GM21825 (cell line): ENCODE measurements at regions not wholly inside any gene's neighbourhood (a gene's known extent, or its start where the extent isn't known, plus 50 kb on each side); places are given as distances from the start of the nearest gene placed in this dataset.
"Not testable (repeated sequence)": the region's sequence is repeated elsewhere in the genome, so short reads cannot be mapped to it uniquely, and the experiment has no call there.

Experiments
- ATAC-seq: cut with Tn5 transposase; IDR thresholded peaks from one replicate; pipeline ENCODE4 v1.9.1; 2021; ENCODE audit warnings: mild to moderate bottlenecking, moderate library complexity; ENCODE audit not compliant: unreplicated experiment

DNA sequence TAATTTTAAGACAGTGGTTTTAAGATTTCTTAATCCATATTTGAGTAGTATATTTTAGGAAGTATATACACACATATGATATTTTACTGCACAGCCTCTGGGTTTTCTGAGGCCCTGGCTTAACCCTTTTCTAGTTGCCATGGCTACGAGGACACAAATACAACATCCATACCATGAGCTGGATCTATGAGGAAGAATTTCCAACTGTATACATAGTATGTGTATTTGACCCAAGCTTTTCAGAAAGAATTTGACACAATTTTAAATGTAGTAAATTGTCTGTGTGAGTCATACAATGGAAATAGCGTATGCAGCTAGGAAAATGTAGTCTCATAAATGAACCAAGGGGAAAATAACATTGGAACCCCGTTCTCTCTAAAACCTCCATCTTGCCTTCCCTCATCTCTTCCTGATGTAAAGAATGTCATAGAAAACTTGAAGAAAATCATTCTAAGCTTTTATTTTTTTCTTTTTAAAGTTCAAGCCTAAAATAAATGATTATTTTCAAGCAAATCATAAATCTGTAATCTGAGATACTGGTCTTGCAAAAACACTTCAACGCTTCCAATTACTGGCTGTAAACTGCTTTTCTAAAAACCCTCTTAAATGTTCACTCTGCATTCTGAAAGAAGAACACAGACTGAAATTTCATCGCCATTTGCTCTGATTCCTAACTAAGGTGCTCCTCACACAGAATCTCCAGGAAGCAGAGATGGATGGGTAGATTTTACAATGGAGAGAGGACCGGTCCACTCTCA, 172.4 kb downstream of the LACC1 start:
- ATAC-seq, result no peak

DNA sequence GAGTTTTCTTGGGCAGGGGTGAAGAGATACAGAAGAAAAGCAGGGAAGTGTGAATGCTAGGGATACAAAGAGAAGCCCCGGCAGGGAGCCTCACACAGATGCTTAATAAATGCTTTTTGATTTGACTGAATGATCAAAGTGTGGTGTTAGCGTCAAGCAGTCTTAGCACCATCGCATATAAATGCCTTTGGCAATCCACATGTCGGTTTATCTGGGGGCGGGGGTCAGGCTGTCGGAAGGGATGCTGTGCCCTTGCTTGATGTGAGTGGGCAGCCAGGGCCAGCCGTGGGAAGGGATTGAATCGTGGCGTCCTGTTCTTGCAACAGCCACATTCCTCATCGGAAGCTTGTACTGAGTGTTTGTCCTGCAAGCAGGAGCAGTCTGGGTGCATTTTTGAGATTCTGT, 173.1 kb downstream of the LACC1 start:
- ATAC-seq, result no peak

DNA sequence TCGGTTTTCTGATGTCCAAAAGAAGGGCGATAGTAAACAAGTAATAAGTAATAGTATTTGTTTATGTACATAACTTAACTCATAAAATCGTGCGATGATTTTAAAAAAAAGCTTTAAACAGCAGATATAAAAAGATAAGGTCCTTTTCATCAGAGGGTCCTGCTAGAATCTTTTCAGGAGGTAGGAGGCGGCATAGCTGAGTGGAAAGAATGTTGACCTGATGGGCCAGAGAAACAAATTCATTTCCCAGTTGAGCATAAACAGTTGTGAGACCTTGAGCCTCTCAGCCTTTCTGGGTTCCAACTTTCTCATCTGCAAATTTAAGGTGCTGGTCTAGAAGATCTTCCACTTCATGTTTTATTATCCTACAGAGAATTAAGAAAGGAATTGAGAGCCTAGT, 173.5 kb downstream of the LACC1 start:
- ATAC-seq, result no peak

DNA sequence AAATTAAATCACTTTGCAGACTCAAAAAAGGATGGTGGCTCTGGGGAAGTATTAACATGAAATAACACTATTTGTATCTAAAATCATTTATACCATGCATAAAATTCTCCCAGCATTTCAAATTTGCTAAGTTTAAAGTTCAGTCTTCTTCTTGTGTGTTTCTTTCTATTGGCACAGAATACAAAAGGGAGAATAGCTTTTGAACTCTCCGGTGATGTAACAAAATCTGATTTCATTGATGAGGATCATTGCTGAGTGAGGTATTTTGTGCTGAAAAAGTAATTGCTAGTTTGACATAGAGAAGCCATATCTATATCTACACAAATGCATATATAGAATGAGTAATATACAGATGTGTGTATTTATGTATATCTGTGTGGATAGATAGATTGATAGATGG, 174.8 kb downstream of the LACC1 start:
- no peak for ATAC-seq

DNA sequence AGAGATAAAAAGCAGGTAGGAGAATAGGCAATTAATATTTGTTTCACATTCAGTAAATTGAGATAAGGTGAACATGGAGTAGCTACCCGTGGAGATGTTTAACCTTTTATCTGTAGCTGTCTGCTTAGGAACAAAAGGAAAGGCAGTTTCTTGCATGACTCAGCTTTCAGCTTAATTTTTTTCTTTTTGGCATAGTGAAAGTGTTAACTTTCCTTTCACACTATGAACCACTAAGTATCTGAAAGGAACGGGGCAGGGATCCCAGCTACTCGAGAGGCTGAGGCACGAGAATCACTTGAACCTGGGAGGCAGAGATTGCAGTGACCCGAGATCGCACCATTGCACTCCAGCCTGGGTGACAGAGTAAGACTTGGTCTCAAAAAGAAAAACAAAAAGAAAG, 176.0 kb downstream of the LACC1 start:
- ATAC-seq, result not testable (repeated sequence)

DNA sequence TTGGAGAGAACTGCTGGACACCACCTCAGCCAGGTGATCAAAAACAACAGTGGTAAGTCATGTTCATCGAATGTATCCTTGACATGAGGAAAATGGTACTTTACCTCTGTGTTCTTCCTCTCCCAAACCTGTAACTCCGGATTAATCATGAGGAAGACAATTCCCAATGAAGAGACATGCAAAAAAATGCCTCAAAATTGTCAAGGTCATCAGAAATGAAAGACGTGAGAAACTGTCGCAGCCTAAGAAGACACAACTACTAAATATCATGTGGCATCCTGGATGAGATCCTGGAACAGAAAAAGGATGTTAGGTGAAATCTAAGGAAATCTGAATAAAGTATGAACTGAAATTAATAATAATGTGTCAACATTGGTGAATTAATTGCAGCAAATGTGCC, 178.4 kb downstream of the LACC1 start:
- no peak for ATAC-seq

DNA sequence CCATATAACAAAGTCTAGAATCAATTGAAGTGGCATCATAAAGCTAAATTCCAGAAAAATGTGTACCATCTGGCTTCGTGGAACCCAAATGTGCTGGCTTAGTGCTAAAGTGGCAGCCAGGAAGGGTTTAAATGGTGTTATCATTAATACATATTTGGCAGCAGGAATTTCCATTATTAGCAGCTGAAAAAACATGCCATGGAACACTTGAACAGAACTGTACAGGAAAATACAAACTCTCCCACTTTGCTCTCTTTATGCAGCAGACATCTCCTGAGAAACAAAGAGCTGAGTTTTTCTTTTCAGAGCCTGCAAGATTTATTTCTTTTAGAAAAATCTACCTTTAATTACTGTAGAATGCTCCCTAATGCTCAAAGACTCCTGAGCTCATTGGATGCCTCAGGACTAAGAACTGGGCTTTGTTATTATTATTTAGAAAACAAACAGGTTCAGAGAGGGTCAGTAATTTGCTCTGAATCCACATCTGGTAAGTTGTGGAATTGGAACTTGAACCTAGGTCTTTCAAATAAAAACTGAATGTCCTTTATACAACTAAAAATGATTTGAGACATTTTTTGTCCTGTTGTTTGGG, 179.0 kb downstream of the LACC1 start:
- no peak for ATAC-seq

DNA sequence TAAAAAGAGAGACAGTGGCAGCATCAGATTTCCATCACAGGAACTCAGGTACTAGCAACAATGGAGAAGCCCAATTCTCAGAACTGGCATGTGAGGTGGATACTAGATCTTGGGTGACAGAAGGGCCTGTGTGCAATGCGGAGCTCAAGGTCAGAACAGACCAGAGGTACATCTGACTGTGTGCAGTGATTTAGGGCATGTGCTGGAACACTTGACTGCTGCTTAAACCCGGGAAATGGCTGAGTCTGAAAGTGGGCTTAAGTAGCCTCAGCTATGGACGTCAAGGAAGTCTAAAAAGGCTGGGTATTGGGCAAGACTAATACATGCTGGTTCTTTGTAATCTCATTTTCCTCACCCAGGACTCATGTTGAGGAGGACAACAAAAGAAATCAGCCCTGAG, 182.2 kb downstream of the LACC1 start:
- ATAC-seq, result no peak

DNA sequence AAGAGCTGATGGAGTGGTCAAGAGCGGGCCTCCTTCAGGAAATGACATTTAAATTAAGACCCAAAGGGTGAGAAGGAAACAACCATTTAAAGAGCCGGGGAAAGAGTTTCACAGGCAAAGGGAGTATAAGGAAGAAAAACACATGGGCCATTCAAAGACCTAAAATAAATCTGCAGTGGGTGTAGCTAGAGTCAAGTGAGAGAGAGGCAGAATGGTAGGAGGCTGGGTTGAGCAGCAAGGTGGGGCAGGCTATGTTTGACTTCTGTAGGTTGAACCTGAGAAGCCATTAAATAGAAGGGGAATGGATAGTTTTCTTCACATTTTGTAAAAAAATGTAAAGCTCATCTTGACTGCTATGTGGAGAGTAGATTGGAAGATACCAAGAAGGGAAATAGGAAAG, 183.8 kb downstream of the LACC1 start:
- ATAC-seq, result no peak

DNA sequence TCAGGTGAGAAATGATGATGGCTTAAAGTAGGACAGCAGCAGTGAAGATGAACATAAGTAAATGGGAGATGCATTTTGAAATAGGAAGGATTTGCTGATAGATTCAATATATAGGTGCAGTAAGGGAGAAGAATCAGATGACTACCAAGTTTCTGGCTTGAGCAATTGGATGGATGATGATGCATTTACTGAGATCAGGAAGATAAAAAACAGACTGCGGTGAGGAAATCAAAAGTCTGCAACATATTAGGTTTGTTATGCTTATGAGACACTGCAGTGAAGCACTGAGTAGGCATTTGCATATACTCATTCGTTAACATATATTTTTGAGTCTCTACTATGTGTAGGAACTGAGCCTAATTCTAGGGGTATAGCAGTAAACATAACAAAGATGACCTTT, 184.2 kb downstream of the LACC1 start:
- ATAC-seq, result no peak

DNA sequence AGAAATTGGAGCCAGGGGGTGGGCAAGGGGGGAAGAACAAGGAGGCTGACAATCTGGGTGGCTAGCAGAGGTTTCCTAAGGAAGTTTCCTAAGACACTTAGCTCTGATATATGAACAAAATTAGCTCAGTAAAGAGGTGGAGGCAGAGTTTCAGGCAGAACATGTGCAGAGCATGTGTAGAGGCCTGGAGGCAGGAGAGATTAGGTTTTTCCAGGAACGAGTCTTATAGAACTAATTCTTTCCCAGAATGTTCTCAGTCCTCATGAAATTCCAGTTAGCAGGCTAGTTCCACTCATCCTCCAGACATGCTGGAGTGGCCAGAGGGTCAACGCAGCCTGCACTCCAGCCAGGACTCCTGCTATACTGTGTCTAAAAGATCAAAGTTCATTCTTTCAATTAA, 184.7 kb downstream of the LACC1 start:
- no peak for ATAC-seq

DNA sequence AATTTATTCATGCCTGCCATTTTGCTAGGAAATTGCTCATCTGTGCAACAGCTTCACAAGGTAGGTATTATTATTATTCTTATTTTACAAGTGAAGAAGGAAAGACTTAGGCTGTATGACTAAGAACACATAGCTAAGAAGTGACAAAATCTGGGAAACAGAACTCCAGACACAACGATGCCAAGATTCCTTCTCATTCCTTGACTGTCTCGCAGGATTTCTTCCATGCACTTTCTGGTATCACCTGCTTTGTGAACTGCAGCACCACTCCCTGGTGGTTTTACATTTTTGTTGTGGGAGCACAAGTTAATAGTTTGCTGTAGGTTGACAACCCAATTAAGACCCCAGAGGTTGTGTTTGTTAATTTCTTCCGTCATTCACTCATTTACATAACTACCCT, 188.5 kb downstream of the LACC1 start:
- no peak for ATAC-seq

DNA sequence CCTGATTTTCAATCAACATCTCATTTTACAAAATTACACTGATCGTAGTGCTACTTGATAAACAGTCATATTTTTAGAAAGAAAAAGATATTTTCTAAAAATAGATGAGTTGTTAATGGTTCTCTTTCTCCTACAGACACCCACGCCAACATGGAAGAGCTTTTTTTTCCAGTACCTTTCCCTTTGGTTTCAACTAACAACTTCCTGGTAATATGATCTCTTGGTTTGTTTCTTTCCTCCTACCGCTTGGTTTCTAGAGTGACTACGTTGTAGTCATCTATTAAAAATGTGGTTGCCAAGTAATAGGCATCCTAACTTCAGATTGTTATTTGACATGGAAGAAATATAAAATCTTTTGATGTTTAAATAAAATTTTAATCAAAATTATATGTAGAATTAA, 189.0 kb downstream of the LACC1 start:
- ATAC-seq, result no peak

DNA sequence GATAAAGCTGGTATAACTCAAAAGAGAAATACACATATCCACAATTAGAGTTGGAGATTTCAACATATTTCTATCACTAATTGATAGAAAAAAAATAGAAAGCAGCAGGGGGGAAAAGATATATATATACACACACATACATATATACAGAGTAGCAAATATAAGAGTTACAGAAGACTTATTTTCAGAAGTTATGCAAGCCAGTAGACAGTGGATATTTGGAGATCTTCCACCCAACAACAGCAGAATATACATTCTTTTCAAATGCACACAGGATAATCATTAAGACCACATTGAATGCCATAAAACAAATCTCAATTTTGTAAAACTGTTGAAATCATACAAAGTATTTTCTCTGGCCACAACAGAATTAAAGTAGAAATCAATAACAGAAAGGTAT, 192.8 kb downstream of the LACC1 start:
- no peak for ATAC-seq

DNA sequence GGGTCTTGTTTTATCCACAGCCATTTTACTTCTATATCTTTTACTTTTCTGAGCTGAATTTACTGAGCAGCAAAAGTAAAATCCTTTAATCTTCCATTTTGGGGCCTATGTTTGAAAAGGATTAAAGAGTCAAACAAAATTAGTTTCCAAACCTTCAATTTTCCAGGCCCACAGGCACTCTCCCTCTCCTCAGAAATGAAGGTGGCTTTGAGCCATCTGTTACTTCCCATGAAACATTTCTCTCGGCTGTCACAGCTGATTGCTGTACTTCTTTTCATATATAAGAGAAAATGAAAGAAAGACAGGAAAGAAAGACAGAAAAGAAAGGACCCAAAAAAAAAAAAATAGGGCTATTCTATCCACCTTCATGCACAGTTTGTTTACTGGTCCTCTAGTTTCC, 194.9 kb downstream of the LACC1 start:
- no peak for ATAC-seq

DNA sequence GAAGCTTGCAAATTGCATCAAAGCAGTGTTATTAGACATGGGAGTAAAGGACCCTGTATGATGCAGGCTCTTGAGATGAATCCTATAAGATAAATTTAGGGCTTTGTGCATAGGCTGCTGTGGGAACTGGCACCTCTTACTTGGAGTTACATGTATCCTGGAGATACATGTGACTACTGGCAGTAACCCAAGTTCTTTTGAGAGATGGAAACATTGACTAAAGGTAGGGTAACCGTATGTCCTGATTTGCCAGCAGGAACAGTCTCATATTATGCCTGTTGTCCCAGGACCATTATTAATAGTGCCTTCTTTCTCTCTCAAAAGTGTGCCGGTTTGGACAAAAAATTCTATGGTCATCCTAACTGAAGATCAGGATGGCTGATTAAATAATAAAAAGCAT, 195.4 kb downstream of the LACC1 start:
- ATAC-seq, result no peak

DNA sequence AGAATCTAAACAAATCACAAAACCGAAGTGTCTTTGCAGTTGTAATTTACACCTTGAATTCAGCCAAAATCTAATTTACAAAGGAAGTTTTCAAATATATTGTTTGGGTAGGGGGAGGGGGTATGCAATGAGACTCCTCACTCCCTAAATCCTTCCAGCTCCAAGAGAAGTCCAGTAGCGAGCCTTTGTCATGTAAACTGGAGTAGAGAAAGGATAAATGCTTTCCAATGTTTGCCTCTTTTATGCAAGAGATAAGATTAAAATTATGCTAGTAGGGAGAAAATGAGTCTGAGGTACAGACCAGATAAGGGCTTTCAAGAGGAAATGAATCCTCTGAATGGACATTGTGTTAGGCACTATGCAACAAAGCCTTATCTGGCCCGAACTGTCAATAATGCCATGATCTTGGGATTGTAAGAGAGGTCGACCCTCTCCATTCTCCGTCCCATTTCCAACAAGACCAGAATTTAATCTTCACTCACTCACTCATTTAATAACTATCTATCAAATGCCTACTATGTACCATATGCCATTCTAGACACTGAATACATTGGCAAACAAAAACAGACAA, 199.2 kb downstream of the LACC1 start:
- no peak for ATAC-seq

DNA sequence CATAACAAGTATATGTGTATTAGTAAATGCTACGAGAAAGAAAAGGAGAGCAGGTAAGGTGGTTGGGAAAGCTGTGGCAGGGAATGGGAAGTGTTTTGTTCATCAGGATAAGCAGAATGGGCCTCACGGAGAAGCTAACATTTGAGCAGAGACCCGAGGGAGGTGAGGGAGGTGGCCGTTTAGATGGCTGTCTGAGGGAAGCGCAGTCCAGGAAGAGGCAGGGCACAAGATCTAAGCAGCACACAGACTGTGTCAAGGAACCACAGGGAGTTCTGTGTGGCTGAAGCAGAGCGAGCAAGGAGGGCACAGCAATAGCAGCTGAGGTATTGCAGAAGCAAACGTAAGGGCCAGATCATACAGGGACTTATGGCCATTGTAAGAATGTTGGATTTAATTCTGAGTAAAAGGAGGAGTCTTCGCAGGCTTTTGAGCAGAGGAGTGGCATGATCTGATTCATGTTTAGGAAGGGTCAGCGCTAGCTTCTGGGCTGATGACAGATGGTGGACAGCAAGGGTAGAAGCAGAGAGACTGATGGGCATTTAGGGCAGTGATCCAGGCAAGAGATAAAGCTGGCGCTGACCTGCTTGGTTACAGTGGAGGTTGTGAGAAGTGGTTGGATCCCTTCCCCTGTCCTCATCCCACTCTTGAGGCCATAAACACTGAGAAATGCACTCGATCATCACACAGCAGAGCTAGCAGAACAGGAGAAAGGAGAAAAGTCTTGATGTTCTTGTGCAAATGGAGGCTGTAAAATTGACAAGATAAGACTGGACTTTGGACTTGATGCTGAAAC, 199.9 kb downstream of the LACC1 start:
- no peak for ATAC-seq

DNA sequence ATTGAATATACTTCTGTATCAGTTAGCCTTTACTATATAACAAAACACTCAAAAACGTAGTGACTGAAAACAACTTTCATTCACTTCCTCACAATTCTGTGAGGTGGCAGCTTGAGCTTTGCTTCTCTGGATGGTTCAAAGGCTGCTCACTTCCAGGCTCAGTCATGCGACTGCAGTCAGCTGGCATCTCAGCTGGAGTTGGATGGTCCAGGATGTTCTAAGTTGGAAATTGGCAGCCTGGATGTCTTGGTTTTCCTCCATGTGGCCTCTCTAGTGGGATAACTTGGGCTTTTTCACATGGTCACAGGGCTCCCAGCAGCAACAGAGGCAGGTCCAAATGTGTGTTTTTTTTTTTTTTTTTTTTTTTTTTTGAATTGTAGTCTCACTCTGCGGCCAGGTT, 204.4 kb downstream of the LACC1 start:
- ATAC-seq, result no peak

DNA sequence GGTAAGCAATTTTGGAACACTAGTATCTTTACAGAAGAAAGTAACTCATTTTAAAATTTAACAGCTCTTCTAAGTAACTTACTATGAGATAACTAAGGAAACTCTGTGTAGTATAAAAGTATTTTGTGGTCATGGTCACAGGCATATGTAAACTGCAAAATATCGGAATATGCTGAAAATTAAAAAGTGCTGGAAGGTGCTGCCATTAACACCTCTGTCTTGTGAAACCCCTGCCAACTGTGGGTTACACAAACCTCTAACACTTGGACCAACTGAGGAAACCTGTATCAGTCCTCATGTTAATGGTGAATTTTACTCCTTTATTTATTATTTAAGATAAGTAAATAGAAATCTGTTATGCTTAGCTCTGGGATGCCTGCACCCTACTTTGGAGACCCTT, 206.7 kb downstream of the LACC1 start:
- ATAC-seq, result no peak

DNA sequence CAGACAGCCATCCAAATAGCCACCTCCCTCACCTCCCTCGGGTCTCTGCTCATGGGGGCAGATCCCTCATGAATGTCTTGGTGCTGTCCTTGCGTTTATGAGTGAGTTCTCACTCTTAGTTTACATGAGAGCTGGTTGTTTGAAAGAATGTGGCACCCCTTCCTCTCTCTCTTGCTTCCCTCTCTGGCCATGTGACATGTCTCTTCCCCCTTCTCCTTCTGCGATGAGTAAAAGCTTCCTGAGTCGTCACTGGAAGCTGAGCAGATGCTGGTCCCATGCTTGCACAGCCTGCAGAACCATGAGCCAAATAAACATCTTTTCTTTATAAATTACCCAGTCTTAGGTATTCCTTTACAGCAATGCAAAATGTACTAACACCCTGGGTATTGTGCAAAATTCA, 208.7 kb downstream of the LACC1 start:
- ATAC-seq, result no peak

DNA sequence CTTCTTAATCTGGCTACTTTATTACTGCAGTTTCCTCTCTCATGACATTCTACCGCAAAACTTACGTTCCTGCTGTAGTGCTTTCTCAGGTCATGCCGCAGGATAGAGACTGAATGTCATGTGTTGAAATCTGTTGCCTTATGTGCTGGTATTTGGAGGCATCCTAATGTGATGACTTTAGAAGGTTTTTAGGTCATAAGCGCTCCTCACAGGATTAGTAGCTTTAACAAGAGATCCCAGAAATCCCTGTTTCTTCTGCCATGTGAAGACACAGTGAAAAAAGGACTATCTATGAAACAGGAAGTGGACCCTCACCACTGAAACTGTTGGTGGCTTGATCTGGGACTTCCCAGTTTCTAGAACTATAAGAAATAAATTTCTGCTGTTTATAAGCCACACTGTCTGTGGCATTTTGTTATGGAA, 209.3 kb downstream of the LACC1 start:
- no peak for ATAC-seq
